Mucosa of descending colon (tissue), 3 donors: ENCODE measurements at regions not wholly inside any gene's neighbourhood (a gene's known extent, or its start where the extent isn't known, plus 50 kb on each side); places are given as distances from the start of the nearest gene placed in this dataset.

Source experiments
- ATAC-seq: fragments of 200-7000 bp; cut with Tn5 transposase; one replicate; pipeline ENCODE4 v1.9.1; 2020; ENCODE audit warnings: mild to moderate bottlenecking, moderate library complexity
- DNase-seq, 3 donors: peaks; one replicate each; pipeline ENCODE4 v3.0.0-alpha.2; 2020
- H3K36me3 ChIP-seq: fragments of 200-600 bp; one replicate; pipeline ENCODE4 v1.8.0; 2021; ENCODE audit warnings: low read depth, mild to moderate bottlenecking
- H3K4me1 ChIP-seq: fragments of 200-600 bp; one replicate; pipeline ENCODE4 v1.8.0; 2021; ENCODE audit warnings: low read depth, mild to moderate bottlenecking
- H3K4me3 ChIP-seq: fragments of 200-600 bp; one replicate; pipeline ENCODE4 v1.8.0; 2021; ENCODE audit warnings: mild to moderate bottlenecking
- H3K9me3 ChIP-seq: fragments of 200-600 bp; one replicate; pipeline ENCODE4 v1.8.0; 2021; ENCODE audit warnings: mild to moderate bottlenecking
- CTCF ChIP-seq: fragments of 200-600 bp; IDR thresholded peaks from one replicate; pipeline ENCODE4 v1.8.0; 2022; ENCODE audit warnings: antibody characterized with exemption, mild to moderate bottlenecking
- intact Hi-C, 2 donors: fragments of 100-400 bp; cut with DNase I in 1 of 2; cut with micrococcal nuclease in 1 of 2; formaldehyde crosslinking; loops; one replicate each; pipeline versions ENCODE4 v1.11.0 to v1.11.1; 2022; cut with DNase I, micrococcal nuclease
- donor health status: DM: no; HTN: no; CAD: no; lungs with moderate emphysema.
- donor health status: DM: no; HTN: no; CAD: no.
- donor health status: DM: no; HTN: yes; CAD: no.

DNA sequence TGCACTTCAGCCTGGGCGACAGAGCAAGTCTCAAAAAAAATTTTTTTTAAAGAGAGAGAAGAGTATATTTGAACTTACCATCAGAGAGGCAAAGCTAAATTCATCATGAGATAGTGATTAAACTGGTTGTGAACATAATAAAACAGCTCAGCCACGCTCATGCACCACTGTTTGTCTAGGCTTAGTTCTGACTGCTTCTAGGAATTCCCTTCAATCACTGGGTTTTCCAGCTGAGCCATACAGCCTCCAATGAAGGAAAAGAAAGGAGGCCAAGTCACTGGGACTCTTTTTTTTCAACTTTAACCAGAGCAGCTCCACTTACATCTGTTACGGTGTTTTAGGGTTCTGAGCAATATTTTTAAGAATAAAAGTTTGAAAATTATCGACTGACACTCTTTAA, 50.4 kb upstream of the HNRNPU start:
- intact Hi-C loops, result no loop called here
- no peak for TF ChIP-seq CTCF
- no peaks in the 10 kb centered on the region for H3K9me3 ChIP-seq
- H3K36me3 ChIP-seq, result no peaks in the 10 kb centered on the region
- no peak overlapping the region for H3K4me3 ChIP-seq
- ATAC-seq (no peak), DNase-seq (no peak)
- H3K4me1 ChIP-seq, result no peaks in the 10 kb centered on the region
